HT-29 (cell line): ENCODE measurements at regions not wholly inside any gene's neighbourhood (a gene's known extent, or its start where the extent isn't known, plus 50 kb on each side); places are given as distances from the start of the nearest gene placed in this dataset.
A peak's percentile ranks its signal among the peaks of the same experiment; 100 is the strongest.

Experiments
- DNase-seq: peaks from one replicate; pipeline ENCODE4 v3.0.0-alpha.2; 2015; ENCODE audit warnings: low spot score

DNA sequence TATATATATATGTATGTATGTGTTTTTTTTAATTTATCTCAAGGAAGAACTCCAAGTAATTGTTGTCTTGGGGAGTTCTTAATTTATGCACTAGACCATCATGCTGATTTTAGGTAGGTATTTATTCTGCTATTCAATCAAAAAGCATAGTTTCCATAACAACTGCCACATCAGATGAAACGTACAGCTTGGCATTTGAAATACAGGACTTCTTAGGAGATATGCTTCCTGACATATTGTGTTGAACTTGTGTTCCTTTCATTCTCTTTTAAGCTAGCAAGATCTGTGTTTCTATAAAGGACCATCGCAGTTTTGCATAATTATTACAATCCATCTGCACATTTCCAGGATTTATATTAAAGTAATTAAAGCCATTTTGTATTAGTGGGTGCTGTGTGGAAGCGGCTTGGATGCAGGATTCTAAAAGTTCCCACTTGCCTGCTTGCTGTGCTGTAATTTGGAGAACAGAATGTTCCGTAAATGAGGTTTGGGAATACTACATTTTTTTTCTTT lies 343.5 kb upstream of the FANCL start:
- DNase-seq: no peak

DNA sequence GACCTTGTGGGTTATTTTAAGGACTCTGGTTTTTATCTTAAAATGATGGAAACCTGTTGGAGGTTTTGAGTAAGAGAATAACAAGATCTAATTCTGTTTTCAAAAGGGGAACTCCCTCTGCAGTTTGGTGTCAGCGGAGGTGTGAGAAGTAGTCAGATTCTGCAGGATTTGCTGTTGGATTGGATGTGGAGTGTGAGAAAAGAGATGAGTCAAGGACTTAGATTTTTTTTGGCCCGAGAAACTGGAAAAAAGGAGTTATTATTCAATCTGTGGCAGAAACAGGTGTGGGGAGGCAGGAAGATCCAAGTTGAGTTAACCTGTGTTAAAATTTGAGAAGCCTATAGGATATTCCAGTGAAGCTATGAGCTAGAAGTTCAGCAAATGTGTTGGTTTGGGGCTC lies 337.2 kb upstream of the FANCL start:
- DNase-seq: no peak

DNA sequence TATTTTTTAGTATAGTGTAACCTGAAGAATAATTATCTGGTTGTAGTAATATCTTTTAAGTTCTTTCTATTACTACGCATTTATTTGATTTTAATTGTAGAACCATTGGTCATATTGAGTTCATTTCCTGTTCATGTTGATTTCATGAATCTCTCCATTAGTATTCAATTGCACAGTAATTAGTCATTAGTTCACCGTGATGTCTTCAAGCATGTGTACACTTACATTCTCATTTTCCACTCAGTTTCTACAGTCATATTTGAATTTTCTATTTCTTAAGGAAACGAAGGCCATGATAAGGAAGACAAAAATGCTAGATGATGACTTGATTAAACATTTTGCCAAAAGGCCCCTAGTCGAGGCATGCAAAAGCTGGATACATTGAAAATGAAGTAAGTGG lies 333.7 kb upstream of the FANCL start:
- no peak for DNase-seq

DNA sequence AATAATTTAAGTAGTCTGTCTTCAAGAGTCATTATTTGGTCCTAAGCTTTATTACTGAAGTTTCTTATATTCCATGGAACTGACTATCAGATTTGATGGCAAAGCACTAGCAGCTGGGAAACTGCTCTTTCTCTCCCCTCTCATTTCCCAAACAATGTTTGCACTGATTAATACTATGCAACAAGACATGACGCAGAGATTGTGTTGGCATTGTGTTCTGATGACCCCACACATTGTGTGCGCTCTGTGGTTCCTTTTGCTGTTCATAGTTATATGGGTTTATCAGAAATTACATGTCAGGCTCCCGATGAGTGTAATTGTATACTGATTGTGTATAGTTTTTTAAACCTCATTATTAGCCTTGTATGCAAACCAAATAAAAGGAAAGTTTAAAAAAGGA lies 331.6 kb upstream of the FANCL start:
- no peak for DNase-seq

DNA sequence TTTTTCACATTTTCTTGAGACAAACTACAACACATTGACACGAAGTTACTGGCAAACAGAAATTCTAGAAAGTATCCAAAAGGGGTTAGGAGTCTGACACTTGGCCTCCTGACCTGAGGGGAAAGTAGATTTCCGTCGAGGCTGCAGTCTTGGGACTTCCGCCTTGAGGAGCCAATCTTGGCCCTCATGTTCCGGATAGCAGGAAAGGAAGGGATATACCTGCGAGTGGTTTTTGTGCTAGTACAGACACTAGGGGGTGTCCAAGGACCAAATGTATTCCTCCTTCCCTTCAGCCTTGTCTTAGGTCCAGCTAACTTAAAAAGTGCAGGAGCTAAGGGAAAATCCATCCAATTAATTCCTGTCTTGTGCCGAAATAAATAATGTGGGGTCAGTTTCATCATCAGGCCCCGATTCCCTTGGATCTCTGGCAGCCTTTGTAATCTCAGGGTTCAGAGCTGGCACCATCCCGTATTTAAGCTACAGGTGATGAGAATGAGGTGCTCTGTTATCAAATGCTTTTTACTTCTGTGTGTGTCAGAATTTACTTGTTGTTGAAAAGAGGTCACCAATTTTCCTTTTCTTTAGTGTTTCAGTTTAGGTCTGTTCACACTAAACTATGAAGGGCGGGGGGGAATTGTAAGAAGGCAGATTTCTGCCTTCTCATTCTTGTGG lies 330.2 kb upstream of the FANCL start:
- DNase-seq: peak; percentile 78

DNA sequence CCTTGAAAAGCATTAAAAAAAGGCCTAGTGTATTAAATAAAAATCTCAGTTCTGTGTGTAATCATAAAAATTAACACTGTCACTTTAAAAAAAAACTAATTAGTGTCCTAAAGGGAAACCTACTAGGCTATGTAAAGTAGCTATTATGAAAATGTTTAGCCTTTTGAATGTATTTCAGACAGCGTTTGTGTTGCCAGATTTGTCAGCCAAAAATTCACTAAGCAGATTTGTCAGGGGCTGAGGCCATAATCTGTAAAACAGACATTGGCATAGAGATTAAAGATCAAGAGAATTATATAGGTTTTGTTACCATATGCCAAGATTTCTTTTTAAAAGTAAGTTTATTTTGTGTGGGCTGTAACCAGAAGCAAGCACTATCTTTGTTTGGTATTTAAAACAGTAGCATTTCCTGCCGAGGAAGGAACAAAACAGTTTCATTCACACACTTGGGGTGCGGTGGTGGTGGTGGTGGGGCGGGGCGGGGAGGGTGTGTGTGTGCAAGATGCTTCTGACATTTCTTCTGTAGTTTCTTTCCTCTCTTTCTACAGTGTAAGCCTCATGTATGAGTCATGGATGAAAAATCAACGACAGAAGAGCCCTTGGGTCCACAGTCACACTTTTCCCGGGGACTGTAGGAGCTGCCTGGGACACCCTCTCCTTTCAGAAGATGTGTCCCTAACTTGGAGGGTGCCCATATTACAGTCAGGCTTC lies 328.5 kb upstream of the FANCL start:
- DNase-seq: peak; percentile 3

DNA sequence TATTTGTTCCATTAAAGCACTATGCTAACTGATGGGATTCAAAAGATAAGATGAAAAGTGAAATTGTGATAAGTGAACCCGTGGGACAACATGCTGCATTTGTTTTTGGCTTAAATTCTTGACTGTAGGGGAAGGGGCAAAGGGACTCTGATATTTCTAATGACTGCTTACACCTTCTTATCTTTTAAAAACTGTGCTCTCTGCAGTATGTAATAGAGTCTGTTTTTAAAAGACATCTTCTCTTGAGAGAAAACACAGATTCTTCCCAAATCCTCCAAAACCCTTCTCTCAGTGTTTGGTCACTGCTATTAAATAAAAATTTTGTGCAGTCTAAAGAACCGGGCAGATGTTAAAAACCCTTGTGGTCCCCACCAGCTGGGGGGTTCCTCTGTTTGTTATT lies 327.8 kb upstream of the FANCL start:
- DNase-seq: no peak

DNA sequence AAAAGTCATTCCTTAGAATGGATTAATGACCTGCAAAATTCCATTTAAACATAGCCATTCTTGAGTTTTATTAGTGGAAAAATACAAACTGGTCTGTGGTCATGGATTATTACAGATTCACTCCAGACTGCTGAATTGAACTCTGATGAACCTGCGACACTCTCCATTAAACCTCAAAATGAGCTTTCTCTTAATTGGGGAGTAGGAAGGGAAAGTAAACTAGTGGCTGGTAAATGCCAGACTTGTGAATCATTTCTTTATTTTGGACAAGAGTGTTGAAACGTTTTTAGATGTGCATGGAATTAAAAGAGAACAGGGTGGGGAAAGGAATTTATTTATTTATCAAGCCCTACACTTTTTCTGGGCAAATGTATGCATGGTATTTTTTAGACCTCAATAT lies 321.2 kb upstream of the FANCL start:
- peak; percentile 6 for DNase-seq

DNA sequence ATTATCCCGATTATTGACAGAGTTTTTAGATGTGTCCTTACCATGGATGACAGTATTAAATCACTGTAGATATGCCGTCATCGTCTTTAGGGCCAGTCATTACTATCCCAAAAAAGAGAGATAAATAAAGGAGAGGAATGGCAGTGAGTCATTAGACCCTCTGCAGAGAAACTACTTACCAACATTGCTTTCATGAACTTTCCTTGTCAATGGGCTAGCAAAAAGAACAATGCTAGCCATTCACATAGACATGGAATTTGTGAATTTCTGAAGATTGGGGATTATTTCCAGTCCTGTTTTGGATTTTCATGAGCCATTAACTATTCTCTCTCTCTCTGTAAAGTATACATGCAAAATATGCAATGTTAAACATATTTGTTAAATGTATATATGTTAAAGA lies 319.4 kb upstream of the FANCL start:
- no peak for DNase-seq

DNA sequence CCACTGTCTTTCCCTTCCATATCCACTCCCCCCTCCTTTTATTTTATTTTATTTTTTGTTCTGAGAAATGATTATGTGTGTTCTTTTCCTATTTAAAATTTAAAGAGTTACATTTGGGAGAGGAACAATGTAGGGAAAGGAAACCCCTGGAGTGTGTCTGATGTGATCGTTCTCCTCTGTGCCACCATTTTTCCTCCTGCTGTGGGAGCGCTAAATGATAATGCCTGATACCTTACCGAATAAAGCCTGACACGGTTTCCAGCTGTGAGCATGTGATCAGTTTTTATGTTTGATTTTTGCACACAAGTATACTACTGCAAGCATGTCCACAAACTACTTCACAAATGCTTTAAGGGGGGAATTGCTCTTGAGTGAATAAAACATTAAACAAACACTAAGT lies 317.8 kb upstream of the FANCL start:
- DNase-seq: no peak

DNA sequence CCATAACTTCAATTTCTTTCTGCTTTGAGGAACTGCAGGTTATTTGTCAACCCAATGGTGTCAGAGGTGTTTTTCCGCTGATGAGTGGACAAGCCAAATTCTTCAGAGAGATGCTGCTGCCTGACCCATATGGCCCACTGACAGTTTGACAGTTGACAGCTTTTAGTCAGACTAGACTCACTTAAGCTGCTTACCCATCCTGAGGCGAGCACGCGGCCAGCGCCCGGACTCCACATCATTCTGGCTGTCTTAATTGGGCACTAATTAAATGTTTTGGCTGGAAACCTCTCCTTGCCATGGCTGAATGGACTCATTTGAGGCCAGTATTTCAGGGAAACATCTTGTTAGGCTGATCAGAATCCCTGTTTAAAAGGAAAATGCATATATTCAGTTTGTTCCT lies 316.1 kb upstream of the FANCL start:
- no peak for DNase-seq

DNA sequence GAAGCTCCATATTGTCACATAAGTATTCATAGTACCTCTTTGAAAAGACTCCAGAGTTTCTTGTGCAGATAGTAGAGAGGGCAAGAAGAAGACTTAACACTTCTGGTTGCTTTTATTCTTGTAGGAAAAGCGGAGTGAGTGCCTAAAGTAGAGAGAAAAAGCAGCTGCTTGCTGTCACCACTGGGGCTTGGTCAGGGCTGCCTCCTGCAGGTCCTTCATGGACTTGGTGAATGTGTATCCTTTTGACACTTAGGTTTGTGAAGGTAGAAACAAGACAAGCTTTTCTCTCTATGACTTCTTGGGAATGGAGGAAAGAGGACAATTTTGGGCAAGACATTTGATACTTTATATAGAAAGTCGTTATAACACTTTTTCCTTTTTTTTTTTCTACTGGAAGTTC lies 312.8 kb upstream of the FANCL start:
- DNase-seq: peak; percentile 7

DNA sequence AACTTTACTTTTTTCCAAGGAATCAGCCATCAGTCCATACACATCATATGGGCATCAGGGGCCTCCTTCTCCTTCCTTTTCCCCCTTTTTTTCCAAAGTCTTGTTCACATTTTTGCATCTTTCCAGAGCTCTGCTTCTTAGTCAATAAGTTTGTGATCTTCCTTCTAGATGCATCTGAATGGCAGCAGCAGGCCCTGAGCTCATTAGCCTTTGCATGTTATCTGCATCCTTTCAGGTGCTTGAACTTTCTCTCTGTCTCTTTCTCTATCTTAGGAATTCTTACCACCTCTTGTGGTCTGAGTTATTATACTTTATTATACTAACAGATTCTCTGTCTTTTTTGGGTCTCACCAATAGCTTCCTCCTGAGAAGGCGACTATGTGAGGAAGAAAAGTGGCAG lies 312.4 kb upstream of the FANCL start:
- DNase-seq: no peak

DNA sequence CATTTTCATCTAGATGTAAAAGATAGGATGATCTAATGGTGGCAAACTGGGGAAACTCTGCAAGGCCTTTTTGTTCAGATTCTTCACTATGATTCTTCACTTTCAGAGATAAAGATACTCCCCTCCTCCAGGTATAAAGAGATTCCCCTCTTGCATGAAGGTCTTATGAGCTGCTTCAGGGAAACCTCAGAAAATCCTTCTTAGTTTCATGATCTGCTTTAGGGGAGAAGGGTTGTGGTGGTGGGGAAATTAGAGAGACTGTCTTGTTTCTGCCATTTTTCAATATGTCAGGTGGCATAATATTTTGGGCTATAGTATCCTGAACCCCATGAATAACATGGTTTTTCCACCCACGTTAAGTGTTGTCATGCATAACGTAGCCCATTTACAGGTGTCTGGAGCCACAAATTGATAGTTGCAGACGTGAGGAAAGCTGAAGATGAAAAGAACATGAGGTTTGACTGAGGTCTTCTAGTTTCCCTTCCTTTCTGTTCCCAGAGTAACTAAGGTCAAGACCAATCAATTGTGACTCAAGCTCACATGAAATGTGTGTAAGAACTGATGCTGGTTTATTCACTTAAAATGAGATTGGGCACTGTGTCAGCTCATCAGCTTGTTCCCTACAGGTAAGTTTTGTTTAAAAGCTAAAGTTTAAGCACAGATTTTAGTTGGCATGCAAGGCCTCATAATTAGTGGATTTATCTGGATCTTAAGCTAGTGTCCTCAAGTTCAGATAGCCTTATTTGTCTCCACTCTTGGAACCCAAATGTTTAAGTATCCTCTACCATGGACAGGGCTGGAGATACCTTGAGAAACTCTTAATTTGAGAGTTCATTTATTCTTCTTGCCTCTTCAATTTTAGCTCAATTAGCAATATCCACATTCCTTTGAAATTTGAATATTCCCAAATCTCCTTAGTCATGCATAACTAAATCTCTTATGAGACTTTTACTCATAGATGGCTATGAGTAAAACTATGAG lies 304.5 kb upstream of the FANCL start:
- no peak for DNase-seq

DNA sequence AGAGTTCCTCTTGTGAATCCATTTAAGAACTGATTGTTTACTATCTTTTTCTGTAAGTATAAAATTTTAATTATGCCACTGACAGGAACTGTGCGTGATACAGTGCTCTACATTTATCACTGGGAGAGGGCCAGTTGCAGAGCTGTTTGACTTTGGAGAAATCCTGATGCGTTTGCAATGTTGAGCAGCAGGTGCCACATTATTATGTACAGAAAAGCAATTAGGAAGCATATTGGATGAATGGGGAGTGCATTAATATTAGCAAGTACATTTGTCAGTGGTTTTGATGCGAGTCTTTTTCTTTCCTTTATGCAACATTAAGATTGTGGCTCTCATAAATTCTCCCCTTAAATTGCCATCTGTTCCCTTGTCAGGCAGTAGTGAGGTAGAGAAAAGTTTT lies 302.3 kb upstream of the FANCL start:
- no peak for DNase-seq

DNA sequence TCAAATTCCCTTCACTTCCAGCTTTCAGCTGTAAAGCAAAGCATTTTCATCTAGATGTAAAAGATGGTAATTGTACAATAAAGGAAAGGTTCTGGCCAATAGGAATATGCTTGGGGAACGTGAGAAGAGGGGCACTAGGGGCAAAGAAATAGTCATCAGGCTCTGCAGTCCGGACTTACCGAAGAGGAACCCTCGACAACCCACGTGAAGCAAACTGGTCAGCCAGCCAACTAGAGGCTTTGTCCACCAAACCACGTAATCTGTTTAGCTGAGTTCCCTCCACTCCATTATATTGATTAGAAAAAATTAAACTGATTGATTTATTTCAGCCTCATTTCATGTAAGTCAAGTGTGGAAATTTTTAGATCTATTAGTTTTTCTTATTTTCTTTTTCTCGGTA lies 300.4 kb upstream of the FANCL start:
- DNase-seq: no peak

DNA sequence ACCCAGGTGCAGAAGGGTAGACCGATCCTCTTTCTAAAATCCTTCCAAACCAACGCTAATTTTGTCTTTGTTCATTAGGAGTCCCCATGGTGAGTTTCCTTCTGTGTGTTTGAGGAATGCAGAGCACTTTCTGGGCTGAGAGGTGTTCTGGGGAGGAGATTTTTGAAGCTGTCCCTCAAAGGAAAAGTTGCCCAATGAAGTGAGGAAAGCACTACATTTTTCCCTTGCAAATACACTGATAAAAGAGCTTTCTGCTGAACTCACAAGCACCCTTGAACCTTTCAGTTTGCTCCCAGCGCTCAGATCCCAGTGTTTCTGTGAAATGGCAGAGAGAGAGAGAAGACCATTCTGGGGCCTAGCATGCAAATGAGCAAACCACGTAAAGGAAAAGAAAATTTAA lies 299.6 kb upstream of the FANCL start:
- no peak for DNase-seq

DNA sequence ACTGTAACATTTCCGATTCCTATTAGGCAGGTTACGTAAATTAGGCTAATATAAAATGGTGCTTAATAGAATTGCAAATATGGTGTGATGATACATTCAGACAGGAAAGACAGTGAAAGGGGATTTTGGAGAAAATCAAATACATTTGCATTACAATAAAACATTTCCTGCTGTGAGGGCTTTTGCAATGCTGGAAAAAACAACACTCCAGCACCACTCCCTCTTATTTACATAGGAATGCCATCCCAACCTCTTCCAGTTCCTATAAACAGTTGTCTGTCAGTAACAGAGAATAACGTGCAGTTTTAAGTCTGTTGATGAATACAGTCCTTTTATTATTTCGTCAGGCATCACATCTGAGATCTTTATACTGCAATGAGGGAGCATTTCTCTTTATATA lies 298.8 kb upstream of the FANCL start:
- DNase-seq: no peak

DNA sequence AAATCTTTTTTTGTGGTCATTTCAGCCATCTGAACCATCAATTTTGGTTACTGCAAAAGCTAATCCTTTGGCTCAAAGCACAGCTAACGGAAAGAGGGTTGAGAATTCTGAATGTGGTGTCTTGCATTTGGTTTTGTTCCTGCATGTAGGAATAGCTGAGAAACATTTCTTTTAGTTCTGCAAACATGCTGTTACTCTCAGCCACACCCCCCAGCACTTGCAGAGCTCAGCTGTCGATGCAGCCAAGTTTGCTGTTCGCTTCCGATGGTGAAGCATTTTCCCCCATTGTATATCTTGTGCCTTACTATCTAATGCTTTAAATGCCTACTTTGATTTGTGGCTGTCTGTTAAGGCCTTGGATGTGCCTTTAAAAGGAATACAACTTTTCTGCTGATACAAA lies 294.9 kb upstream of the FANCL start:
- DNase-seq: no peak

DNA sequence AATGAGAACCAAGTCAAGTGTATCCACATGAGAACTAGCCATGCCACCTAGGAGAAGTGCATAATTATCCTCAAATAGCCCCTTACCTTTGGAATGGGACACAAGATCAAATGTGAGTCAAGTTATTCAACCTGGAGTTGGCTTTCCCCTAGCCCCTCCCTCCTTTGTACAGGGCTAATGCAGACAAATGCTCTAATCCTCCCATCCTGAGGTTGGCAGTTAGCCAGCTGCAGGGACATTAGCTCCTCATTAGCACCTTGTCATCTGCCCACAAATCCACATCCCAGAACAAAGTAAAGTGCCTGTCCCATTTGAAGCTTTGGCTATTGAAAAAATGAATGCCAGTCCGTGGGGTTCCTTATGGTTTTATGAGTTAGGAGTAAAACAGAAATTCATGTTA lies 294.1 kb upstream of the FANCL start:
- DNase-seq: no peak

DNA sequence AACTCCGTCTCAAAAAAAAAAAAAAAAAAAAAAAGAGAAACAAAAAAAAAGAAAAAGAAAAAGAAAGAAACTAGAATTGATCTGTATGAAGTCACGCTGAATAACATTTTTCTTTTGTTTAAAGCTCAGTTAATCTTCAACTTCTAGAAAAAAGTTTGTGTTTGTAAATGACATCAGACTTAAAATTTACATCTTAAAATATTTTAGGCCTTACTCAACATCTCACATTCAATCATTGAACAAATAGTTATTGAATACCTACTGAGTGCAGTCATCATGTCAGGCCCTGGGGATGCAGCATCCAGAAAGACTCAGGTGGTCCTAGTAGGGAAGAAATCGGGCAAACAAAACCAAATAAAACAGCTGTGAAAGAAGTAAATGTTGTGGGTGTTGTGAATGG lies 292.3 kb upstream of the FANCL start:
- DNase-seq: no peak

DNA sequence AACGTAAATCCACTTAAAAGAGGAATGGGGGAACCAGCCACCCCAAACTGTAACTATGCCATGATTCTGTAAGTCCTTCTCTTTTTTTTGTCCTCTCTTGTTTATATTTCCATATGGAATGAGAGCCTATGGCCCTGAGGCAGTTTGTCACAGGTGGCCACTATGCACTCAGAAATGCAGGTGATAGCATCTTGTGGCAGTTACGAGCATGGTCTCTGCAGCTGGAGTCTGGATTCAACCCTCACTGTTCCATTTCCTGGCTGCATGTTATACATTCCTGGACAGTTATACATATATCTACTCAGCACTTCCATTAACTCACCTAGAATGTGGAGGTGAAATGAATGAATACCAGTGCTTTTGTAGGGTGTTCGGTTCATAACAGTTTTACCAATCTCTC lies 291.5 kb upstream of the FANCL start:
- DNase-seq: no peak
